ENCODE measurements at regions not wholly inside any gene's neighbourhood (a gene's known extent, or its start where the extent isn't known, plus 50 kb on each side); places are given as distances from the start of the nearest gene placed in this dataset.

- TF ChIP-seq, protein P1, sequence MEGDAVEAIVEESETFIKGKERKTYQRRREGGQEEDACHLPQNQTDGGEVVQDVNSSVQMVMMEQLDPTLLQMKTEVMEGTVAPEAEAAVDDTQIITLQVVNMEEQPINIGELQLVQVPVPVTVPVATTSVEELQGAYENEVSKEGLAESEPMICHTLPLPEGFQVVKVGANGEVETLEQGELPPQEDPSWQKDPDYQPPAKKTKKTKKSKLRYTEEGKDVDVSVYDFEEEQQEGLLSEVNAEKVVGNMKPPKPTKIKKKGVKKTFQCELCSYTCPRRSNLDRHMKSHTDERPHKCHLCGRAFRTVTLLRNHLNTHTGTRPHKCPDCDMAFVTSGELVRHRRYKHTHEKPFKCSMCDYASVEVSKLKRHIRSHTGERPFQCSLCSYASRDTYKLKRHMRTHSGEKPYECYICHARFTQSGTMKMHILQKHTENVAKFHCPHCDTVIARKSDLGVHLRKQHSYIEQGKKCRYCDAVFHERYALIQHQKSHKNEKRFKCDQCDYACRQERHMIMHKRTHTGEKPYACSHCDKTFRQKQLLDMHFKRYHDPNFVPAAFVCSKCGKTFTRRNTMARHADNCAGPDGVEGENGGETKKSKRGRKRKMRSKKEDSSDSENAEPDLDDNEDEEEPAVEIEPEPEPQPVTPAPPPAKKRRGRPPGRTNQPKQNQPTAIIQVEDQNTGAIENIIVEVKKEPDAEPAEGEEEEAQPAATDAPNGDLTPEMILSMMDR (IDR thresholded peaks at IDR 0.05): no peak
- TF ChIP-seq POLR2A (IDR thresholded peaks at IDR 0.05) (no peak), EP300 (IDR thresholded peaks at IDR 0.05) (no peak)
Observed at GRCh38 chr16:79892278-79892677, 291.7 kb upstream of the MAF start.
